ENCODE measurements at regions not wholly inside any gene's neighbourhood (a gene's known extent, or its start where the extent isn't known, plus 50 kb on each side); places are given as distances from the start of the nearest gene placed in this dataset.

- DNase-seq (ENCODE audit: low spot score), result no peak
- no peak for TF ChIP-seq CTCF (IDR thresholded peaks at IDR 0.05; ENCODE audit: extremely low read depth, missing control alignments)
These were observed 379.1 kb downstream of the BRD1 start for GRCh38 chr22:49448526-49448925.

- no peak for DNase-seq (ENCODE audit: low spot score)
These were observed 379.8 kb downstream of the BRD1 start for GRCh38 chr22:49447837-49448236.

GRCh38 chr22:49446759-49447710 lies 380.6 kb downstream of the BRD1 start:
- TF ChIP-seq CTCF (IDR thresholded peaks at IDR 0.05; ENCODE audit: extremely low read depth, missing control alignments), result no peak
- peak; percentile 57 for DNase-seq (ENCODE audit: low spot score)

More at GRCh38 chr22:49447837-49448236, 379.8 kb downstream of the BRD1 start:
- no peak for TF ChIP-seq CTCF (IDR thresholded peaks at IDR 0.05; ENCODE audit: extremely low read depth, missing control alignments)

- TF ChIP-seq CTCF (IDR thresholded peaks at IDR 0.05; ENCODE audit: extremely low read depth, missing control alignments), result no peak
- DNase-seq (ENCODE audit: low spot score), result no peak
These were observed 381.4 kb downstream of the BRD1 start for GRCh38 chr22:49446145-49446758.

- no peak for DNase-seq (ENCODE audit: low spot score)
- no peak for TF ChIP-seq CTCF (IDR thresholded peaks at IDR 0.05; ENCODE audit: extremely low read depth, missing control alignments)
These were observed 382.9 kb downstream of the BRD1 start for GRCh38 chr22:49444781-49445180.

GRCh38 chr22:49440931-49441330 lies 386.7 kb downstream of the BRD1 start:
- TF ChIP-seq CTCF (IDR thresholded peaks at IDR 0.05; ENCODE audit: extremely low read depth, missing control alignments), result no peak
- no peak for DNase-seq (ENCODE audit: low spot score)

- no peak for TF ChIP-seq CTCF (IDR thresholded peaks at IDR 0.05; ENCODE audit: extremely low read depth, missing control alignments)
- DNase-seq (ENCODE audit: low spot score), result no peak
These were observed 388.3 kb downstream of the BRD1 start for GRCh38 chr22:49439373-49439772.

Measured in GM20000 (cell line).